ENCODE measurements at regions not wholly inside any gene's neighbourhood (a gene's known extent, or its start where the extent isn't known, plus 50 kb on each side); places are given as distances from the start of the nearest gene placed in this dataset.

GRCh38 chr4:116303736-116304188 lies 781.6 kb downstream of the TRAM1L1 start:
- peaks cover 1 to 10% (median 5%) of the 10 kb centered on the region in 7 donors for H3K9me3 Mint-ChIP-seq
- TF ChIP-seq CTCF (IDR thresholded peaks at IDR 0.05), result no peak
- Histone ChIP-seq H3K4me3 (replicated peaks in 1 of 3; ENCODE audit: low read depth in 2 of 3, low read length in 3 of 3) (no peak overlapping the region), H2AFZ (ENCODE audit: insufficient read depth, low read depth, low read length, poor library complexity, severe bottlenecking) (no peak overlapping the region), H3K27ac (ENCODE audit: low read depth in 1 of 2, low read length in 2 of 2) (no peak overlapping the region), H3K79me2 (ENCODE audit: insufficient read depth, low read length) (no peaks in the 10 kb centered on the region), H3K36me3 (replicated peaks in 1 of 2; ENCODE audit: control insufficient read depth in 1 of 2, insufficient read depth in 2 of 2, low read length in 2 of 2) (no peaks in the 10 kb centered on the region), H4K20me1 (ENCODE audit: insufficient read depth, low read length) (no peaks in the 10 kb centered on the region), H3K9ac (ENCODE audit: insufficient read depth, low read length, poor library complexity, severe bottlenecking) (no peak overlapping the region), H3K27me3 (ENCODE audit: control insufficient read depth in 2 of 2, insufficient read depth in 2 of 2, low read length in 2 of 2) (no peaks in the 10 kb centered on the region), H3K9me3 (replicated peaks in 1 of 2; ENCODE audit: control insufficient read depth in 1 of 2, insufficient read depth in 1 of 2, low read length in 2 of 2) (peaks cover 0 to 4% of the 10 kb centered on the region in 2 donors), H3K4me1 (ENCODE audit: control insufficient read depth in 1 of 2, insufficient read depth in 2 of 2, low read length in 2 of 2) (no peaks in the 10 kb centered on the region), H3K4me2 (replicated peaks; ENCODE audit: extremely low read depth, low read length, poor library complexity, severe bottlenecking) (no peak overlapping the region)
- intact Hi-C loops (cut with micrococcal nuclease), result no loop called here
- H3K4me1 Mint-ChIP-seq, result no peaks in the 10 kb centered on the region
- H3K36me3 Mint-ChIP-seq, result no peaks in the 10 kb centered on the region
- no peak overlapping the region for H3K4me3 Mint-ChIP-seq
- WGBS (ENCODE audit: insufficient coverage), result no CpG with 5 or more reads among the region's 1 CpG
- DNase-seq, result no peak
- peak overlapping the region in 1 of 7 donors; percentile 11 for H3K27ac Mint-ChIP-seq
- no peaks in the 10 kb centered on the region for H3K27me3 Mint-ChIP-seq (ENCODE audit: low read depth in 3 of 3)

- Histone ChIP-seq H3K9me3 (replicated peaks in 1 of 2; ENCODE audit: control insufficient read depth in 1 of 2, insufficient read depth in 1 of 2, low read length in 2 of 2) (peaks cover 0 to 4% of the 10 kb centered on the region in 2 donors), H3K4me1 (ENCODE audit: control insufficient read depth in 1 of 2, insufficient read depth in 2 of 2, low read length in 2 of 2) (no peaks in the 10 kb centered on the region)
- H3K4me1 Mint-ChIP-seq, result no peaks in the 10 kb centered on the region
These were observed 782.2 kb downstream of the TRAM1L1 start for GRCh38 chr4:116302990-116303735.

More at GRCh38 chr4:116302990-116303735, 782.2 kb downstream of the TRAM1L1 start:
- H3K36me3 Mint-ChIP-seq, result no peaks in the 10 kb centered on the region
- no peak overlapping the region for H3K4me3 Mint-ChIP-seq
- Histone ChIP-seq H3K27ac (ENCODE audit: low read depth in 1 of 2, low read length in 2 of 2) (no peak overlapping the region), H4K20me1 (ENCODE audit: insufficient read depth, low read length) (no peaks in the 10 kb centered on the region), H3K79me2 (ENCODE audit: insufficient read depth, low read length) (no peaks in the 10 kb centered on the region), H3K27me3 (ENCODE audit: control insufficient read depth in 2 of 2, insufficient read depth in 2 of 2, low read length in 2 of 2) (no peaks in the 10 kb centered on the region), H3K4me2 (replicated peaks; ENCODE audit: extremely low read depth, low read length, poor library complexity, severe bottlenecking) (no peak overlapping the region), H3K4me3 (replicated peaks in 1 of 3; ENCODE audit: low read depth in 2 of 3, low read length in 3 of 3) (no peak overlapping the region), H2AFZ (ENCODE audit: insufficient read depth, low read depth, low read length, poor library complexity, severe bottlenecking) (no peak overlapping the region), H3K9ac (ENCODE audit: insufficient read depth, low read length, poor library complexity, severe bottlenecking) (no peak overlapping the region), H3K36me3 (replicated peaks in 1 of 2; ENCODE audit: control insufficient read depth in 1 of 2, insufficient read depth in 2 of 2, low read length in 2 of 2) (no peaks in the 10 kb centered on the region)
- TF ChIP-seq CTCF (IDR thresholded peaks at IDR 0.05), result no peak
- H3K27ac Mint-ChIP-seq, result no peak overlapping the region
- H3K9me3 Mint-ChIP-seq, result peaks cover 1 to 10% (median 5%) of the 10 kb centered on the region in 7 donors
- no peaks in the 10 kb centered on the region for H3K27me3 Mint-ChIP-seq (ENCODE audit: low read depth in 3 of 3)
- intact Hi-C loops (cut with micrococcal nuclease), result no loop called here
- WGBS (ENCODE audit: insufficient coverage), result 85% methylated on average over 2 of the region's 3 CpGs
- no peak for DNase-seq

All from CD14-positive monocyte (primary cell).